Peyer's patch (tissue), 4 donors: ENCODE measurements at regions not wholly inside any gene's neighbourhood (a gene's known extent, or its start where the extent isn't known, plus 50 kb on each side); places are given as distances from the start of the nearest gene placed in this dataset.

Experiments
- CTCF ChIP-seq, 6 experiments: fragments of 450-650 bp in 4 of 6; fragments of 200-600 bp in 2 of 6; sonication (generic) in 1 of 6; IDR thresholded peaks; one replicate each; pipeline ENCODE4 v1.5.1; 2017 to 2019; ENCODE audit warnings: antibody characterized with exemption in 6 of 6, mild to moderate bottlenecking in 3 of 6, moderate library complexity in 1 of 6
- POLR2A ChIP-seq, 2 donors: fragments of 450-650 bp; IDR thresholded peaks; one replicate each; pipeline ENCODE4 v1.5.1; 2017; ENCODE audit warnings: antibody characterized with exemption in 2 of 2, mild to moderate bottlenecking in 2 of 2, moderate library complexity in 2 of 2

GRCh38 chr4:58502839-58503238, 1392.7 kb upstream of the IGFBP7 start:
- no peak for TF ChIP-seq CTCF (IDR thresholded peaks at IDR 0.05)
- no peak for TF ChIP-seq POLR2A (IDR thresholded peaks at IDR 0.05)
